Mesenchymal stem cell (in vitro differentiated cells and primary cell): ENCODE measurements at regions not wholly inside any gene's neighbourhood (a gene's known extent, or its start where the extent isn't known, plus 50 kb on each side); places are given as distances from the start of the nearest gene placed in this dataset.
A peak's percentile ranks its signal among the peaks of the same experiment; 100 is the strongest.

ENCODE experiments used
- DNase-seq: peaks from one replicate; pipeline ENCODE4 v3.0.0-alpha.2; 2013
- H2AFZ ChIP-seq: one replicate; pipeline ENCODE4 v1.6.1; 2013; ENCODE audit warnings: low read depth, mild to moderate bottlenecking, control low read depth, inconsistent platforms, low read length, moderate library complexity
- H2AK5ac ChIP-seq: 2 replicates; pipeline ENCODE4 v1.6.1; 2013; ENCODE audit warnings: low read length, moderate library complexity, mild to moderate bottlenecking, inconsistent platforms; ENCODE audit not compliant: severe bottlenecking
- H2BK120ac ChIP-seq: one replicate; pipeline ENCODE4 v1.6.1; 2013; ENCODE audit warnings: low read depth, mild to moderate bottlenecking, inconsistent platforms, low read length, moderate library complexity
- H2BK12ac ChIP-seq, 2 experiments: one replicate each; pipeline ENCODE4 v1.6.1; 2013; ENCODE audit warnings: inconsistent platforms in 2 of 2, low read length in 2 of 2, mild to moderate bottlenecking in 2 of 2, moderate library complexity in 2 of 2, control low read depth in 1 of 2
- H2BK15ac ChIP-seq: one replicate; pipeline ENCODE4 v1.6.1; 2013; ENCODE audit warnings: mild to moderate bottlenecking, low read depth, inconsistent platforms; ENCODE audit not compliant: poor library complexity, severe bottlenecking
- H2BK5ac ChIP-seq: 2 replicates; pipeline ENCODE4 v1.6.1; 2013; ENCODE audit warnings: low read depth, mild to moderate bottlenecking, low read length, control low read depth, inconsistent platforms; ENCODE audit not compliant: poor library complexity, severe bottlenecking
- H3K14ac ChIP-seq, 2 experiments: one replicate each; pipeline ENCODE4 v1.6.1; 2013; ENCODE audit warnings: inconsistent platforms in 2 of 2, low read length in 2 of 2, control low read depth in 1 of 2, mild to moderate bottlenecking in 1 of 2, moderate library complexity in 1 of 2
- H3K18ac ChIP-seq, 2 experiments: one replicate each; pipeline ENCODE4 v1.6.1; 2013; ENCODE audit warnings: inconsistent platforms in 2 of 2, low read length in 2 of 2, control low read depth in 1 of 2, low read depth in 1 of 2, mild to moderate bottlenecking in 1 of 2
- H3K23ac ChIP-seq, 2 experiments: one replicate each; pipeline ENCODE4 v1.6.1; 2013; ENCODE audit warnings: inconsistent platforms in 2 of 2, low read length in 2 of 2, mild to moderate bottlenecking in 2 of 2, moderate library complexity in 2 of 2, control low read depth in 1 of 2
- H3K27ac ChIP-seq: 2 replicates; pipeline ENCODE4 v1.5.1; 2013; ENCODE audit warnings: mild to moderate bottlenecking, moderate library complexity, low read length, control low read depth, inconsistent platforms; ENCODE audit not compliant: poor library complexity, severe bottlenecking
- H3K27me3 ChIP-seq, 2 experiments: 2 replicates each; pipeline versions ENCODE4 v1.6.1 to v1.7.0; 2013; ENCODE audit warnings: low read length in 2 of 2, mild to moderate bottlenecking in 2 of 2, moderate library complexity in 2 of 2, control low read depth in 1 of 2, inconsistent platforms in 1 of 2; ENCODE audit not compliant: control insufficient read depth in 1 of 2, insufficient read depth in 1 of 2
- H3K36me3 ChIP-seq, 2 experiments: 2 replicates each; pipeline versions ENCODE4 v1.6.1 to v1.7.0; 2013; ENCODE audit warnings: low read length in 2 of 2, control low read depth in 1 of 2, inconsistent platforms in 1 of 2, low read depth in 1 of 2, mild to moderate bottlenecking in 1 of 2; ENCODE audit not compliant: insufficient read depth in 2 of 2, control insufficient read depth in 1 of 2
- H3K4ac ChIP-seq, 2 experiments: one replicate each; pipeline ENCODE4 v1.6.1; 2013; ENCODE audit warnings: inconsistent platforms in 2 of 2, low read length in 2 of 2, mild to moderate bottlenecking in 2 of 2, moderate library complexity in 2 of 2, control low read depth in 1 of 2, low read depth in 1 of 2
- H3K4me1 ChIP-seq: 2 replicates; pipeline ENCODE4 v1.6.1; 2013; ENCODE audit warnings: low read depth, low read length, control low read depth; ENCODE audit not compliant: control insufficient read depth, insufficient read depth
- H3K4me2 ChIP-seq: 2 replicates; pipeline ENCODE4 v1.6.1; 2013; ENCODE audit warnings: low read length, mild to moderate bottlenecking, inconsistent platforms; ENCODE audit not compliant: poor library complexity, severe bottlenecking
- H3K4me3 ChIP-seq, 2 experiments: 2 replicates each; pipeline versions ENCODE4 v1.5.1 to v1.7.0; 2013; ENCODE audit warnings: low read length in 2 of 2, mild to moderate bottlenecking in 2 of 2, control low read depth in 1 of 2, low read depth in 1 of 2; ENCODE audit not compliant: insufficient read depth in 1 of 2
- H3K79me1 ChIP-seq: replicated peaks from 2 replicates; pipeline ENCODE4 v1.6.1; 2013; ENCODE audit warnings: mild to moderate bottlenecking, control low read depth, low read length, inconsistent platforms; ENCODE audit not compliant: poor library complexity, severe bottlenecking
- H3K9ac ChIP-seq: 2 replicates; pipeline ENCODE4 v1.7.0; 2013; ENCODE audit warnings: mild to moderate bottlenecking, low read length, moderate library complexity
- H3K9me3 ChIP-seq: 2 replicates; pipeline ENCODE4 v1.7.0; 2013; ENCODE audit warnings: mild to moderate bottlenecking, low read length; ENCODE audit not compliant: control insufficient read depth
- H4K8ac ChIP-seq: one replicate; pipeline ENCODE4 v1.6.1; 2013; ENCODE audit warnings: inconsistent platforms, mild to moderate bottlenecking, low read length, moderate library complexity
- H4K91ac ChIP-seq: one replicate; pipeline ENCODE4 v1.6.1; 2013; ENCODE audit warnings: mild to moderate bottlenecking, low read length, inconsistent platforms
- WGBS: methylation state at CpG from one replicate; pipeline ENCODE4 v1.1.7; 2013; ENCODE audit warnings: mixed read lengths; 5-methylcytosine and 5-hydroxymethylcytosine counted together

DNA sequence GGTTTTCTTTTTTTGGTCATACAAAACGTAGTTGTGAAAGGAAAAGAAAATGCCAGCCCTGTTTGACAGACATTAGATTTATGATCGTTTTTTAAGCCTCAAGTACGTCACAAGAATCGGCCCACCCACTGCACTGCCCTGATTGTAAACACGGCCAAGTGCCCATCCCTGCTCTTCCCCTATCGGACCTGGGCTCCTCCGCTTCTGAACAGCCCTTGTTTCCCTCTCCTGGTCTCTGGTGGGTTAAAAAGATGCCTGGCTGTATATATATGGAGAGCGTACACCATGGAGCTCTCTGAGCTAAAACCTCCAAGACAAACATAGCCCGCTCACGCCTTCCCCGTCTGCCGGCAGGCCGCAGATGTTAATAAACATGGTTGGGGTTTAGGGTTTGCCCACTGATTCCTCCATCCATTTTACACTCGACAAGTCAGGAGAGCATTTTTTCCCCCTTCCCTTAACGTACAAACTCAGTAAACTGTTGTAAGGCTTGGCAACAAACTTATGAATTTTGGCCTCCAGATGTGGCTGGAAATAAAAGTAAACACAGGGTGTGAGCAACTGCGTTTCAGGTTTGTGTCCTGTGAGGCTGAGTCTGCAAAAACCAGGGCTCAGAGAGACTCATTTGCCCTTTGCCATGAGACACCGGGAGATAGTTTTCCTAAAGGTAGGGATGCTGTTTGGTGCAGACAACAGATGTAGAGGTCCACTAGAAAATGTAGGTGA is 325.9 kb downstream of the SOX9 start:
- Histone ChIP-seq H2BK5ac (no peak overlapping the region), H2BK120ac (no peak overlapping the region), H3K27me3 (no peaks in the 10 kb centered on the region), H3K27ac (no peak overlapping the region), H3K18ac (no peak overlapping the region), H3K4ac (no peak overlapping the region), H4K8ac (no peak overlapping the region), H2AK5ac (peak overlapping the region; percentile 4), H3K9me3 (no peaks in the 10 kb centered on the region), H3K4me2 (no peak overlapping the region), H2AFZ (no peak overlapping the region), H3K79me1 (peaks cover 30% of the 10 kb centered on the region), H3K14ac (no peak overlapping the region), H3K4me1 (peaks cover 16% of the 10 kb centered on the region), H3K9ac (no peak overlapping the region), H2BK12ac (no peak overlapping the region), H3K36me3 (peaks cover 0 to 7% of the 10 kb centered on the region in 2 experiments), H3K23ac (no peak overlapping the region), H3K4me3 (no peak overlapping the region), H2BK15ac (no peak overlapping the region), H4K91ac (no peak overlapping the region)
- WGBS, result 89% methylated on average over 17 of the region's 17 CpGs
- peak; percentile 36 for DNase-seq

DNA sequence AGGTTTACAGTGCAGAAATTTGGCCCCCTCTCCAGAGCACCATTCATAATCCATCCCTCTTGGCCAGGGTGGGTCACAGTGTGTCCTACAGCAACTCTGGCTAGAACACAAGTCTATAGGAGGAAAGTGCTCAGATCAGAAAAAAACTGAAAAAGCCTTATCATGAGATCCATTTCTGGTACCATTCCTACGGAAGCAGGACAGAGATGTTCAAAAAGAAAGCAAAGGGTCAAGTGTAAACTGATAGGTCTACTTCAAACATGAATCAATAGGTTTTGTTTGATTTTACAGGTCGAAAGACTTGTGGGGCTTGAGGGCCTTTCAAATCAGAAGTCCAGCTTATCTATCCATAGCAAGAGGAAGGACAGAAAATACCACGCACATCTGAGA is 326.4 kb downstream of the SOX9 start:
- no peak overlapping the region for H2AFZ ChIP-seq
- no peak overlapping the region for H2BK15ac ChIP-seq
- peaks cover 17% of the 10 kb centered on the region for H3K4me1 ChIP-seq
- H3K9me3 ChIP-seq, result no peaks in the 10 kb centered on the region
- H3K4me3 ChIP-seq, result no peak overlapping the region
- H3K14ac ChIP-seq, result no peak overlapping the region
- H3K23ac ChIP-seq, result no peak overlapping the region
- no peak overlapping the region for H3K9ac ChIP-seq
- DNase-seq, result no peak
- H3K27ac ChIP-seq, result no peak overlapping the region
- H3K79me1 ChIP-seq, result peaks cover 32% of the 10 kb centered on the region
- H4K8ac ChIP-seq, result no peak overlapping the region
- no peak overlapping the region for H4K91ac ChIP-seq
- no peak overlapping the region for H2BK12ac ChIP-seq
- H2BK120ac ChIP-seq, result no peak overlapping the region
- no peaks in the 10 kb centered on the region for H3K27me3 ChIP-seq
- no peak overlapping the region for H3K18ac ChIP-seq
- H2BK5ac ChIP-seq, result no peak overlapping the region
- WGBS, result 93% methylated on average over 1 of the region's 3 CpGs
- H2AK5ac ChIP-seq, result no peak overlapping the region
- peaks cover 0 to 7% of the 10 kb centered on the region in 2 experiments for H3K36me3 ChIP-seq
- H3K4me2 ChIP-seq, result no peak overlapping the region
- H3K4ac ChIP-seq, result no peak overlapping the region

GRCh38 chr17:72448019-72448418 is 327.2 kb downstream of the SOX9 start:
- Histone ChIP-seq H3K4me3 (no peak overlapping the region), H3K14ac (no peak overlapping the region), H3K4ac (no peak overlapping the region), H2AFZ (no peak overlapping the region), H3K4me1 (peaks cover 20% of the 10 kb centered on the region), H3K23ac (no peak overlapping the region), H3K4me2 (no peak overlapping the region), H2AK5ac (no peak overlapping the region), H2BK120ac (no peak overlapping the region), H3K9me3 (no peaks in the 10 kb centered on the region), H3K79me1 (peaks cover 35% of the 10 kb centered on the region), H3K36me3 (peaks cover 0 to 7% of the 10 kb centered on the region in 2 experiments), H4K8ac (no peak overlapping the region), H3K27me3 (no peaks in the 10 kb centered on the region), H2BK12ac (no peak overlapping the region), H3K27ac (no peak overlapping the region), H2BK15ac (no peak overlapping the region), H4K91ac (no peak overlapping the region), H3K9ac (no peak overlapping the region), H3K18ac (no peak overlapping the region), H2BK5ac (no peak overlapping the region)
- 62% methylated on average over 1 of the region's 2 CpGs for WGBS
- no peak for DNase-seq

GRCh38 chr17:72452286-72453173 is 331.7 kb downstream of the SOX9 start:
- Histone ChIP-seq H2BK12ac (no peak overlapping the region), H3K79me1 (peaks cover 22% of the 10 kb centered on the region), H3K27me3 (no peaks in the 10 kb centered on the region), H3K27ac (no peak overlapping the region), H3K14ac (no peak overlapping the region), H3K4ac (no peak overlapping the region), H2BK15ac (no peak overlapping the region), H3K9me3 (no peaks in the 10 kb centered on the region), H3K9ac (no peak overlapping the region), H3K4me2 (no peak overlapping the region), H3K23ac (no peak overlapping the region), H4K91ac (no peak overlapping the region), H2AK5ac (no peak overlapping the region), H3K36me3 (no peaks in the 10 kb centered on the region), H3K4me3 (no peak overlapping the region), H4K8ac (no peak overlapping the region), H2BK5ac (no peak overlapping the region), H2BK120ac (no peak overlapping the region), H3K4me1 (peaks cover 16% of the 10 kb centered on the region), H3K18ac (no peak overlapping the region), H2AFZ (no peak overlapping the region)
- DNase-seq, result no peak
- WGBS, result 82% methylated on average over 5 of the region's 5 CpGs
